CD8-positive, alpha-beta memory T cell (primary cell): ENCODE measurements at regions not wholly inside any gene's neighbourhood (a gene's known extent, or its start where the extent isn't known, plus 50 kb on each side); places are given as distances from the start of the nearest gene placed in this dataset.
A peak's percentile ranks its signal among the peaks of the same experiment; 100 is the strongest.

Source experiments
- CTCF ChIA-PET: fragments of 350-600 bp; sonication (Branson Sonifier 250); formaldehyde crosslinking; loops from one replicate; lab custom pipeline; 2021; ENCODE audit warnings: antibody characterized with exemption; lab: Charles Lee
- POLR2A ChIA-PET: fragments of 350-600 bp; sonication (Branson Sonifier 250); formaldehyde crosslinking; loops from one replicate; lab custom pipeline; 2021; ENCODE audit warnings: antibody characterized with exemption; lab: Charles Lee
- DNase-seq, 5 donors: peaks; one replicate each; pipeline versions ENCODE4 v3.0.0 to v3.0.0-alpha.2; 2020 to 2022; ENCODE audit warnings: mixed read lengths in 1 of 5
- H3K27ac ChIP-seq: one replicate; pipeline ENCODE4 v1.7.0; 2013; ENCODE audit warnings: low read depth, mild to moderate bottlenecking, low read length, moderate library complexity
- H3K27me3 ChIP-seq: 2 replicates; pipeline ENCODE4 v1.7.0; 2013; ENCODE audit warnings: low read length, mild to moderate bottlenecking; ENCODE audit not compliant: insufficient read depth, poor library complexity, severe bottlenecking
- H3K36me3 ChIP-seq: 2 replicates; pipeline ENCODE4 v1.7.0; 2013; ENCODE audit warnings: mild to moderate bottlenecking, low read length, moderate library complexity; ENCODE audit not compliant: insufficient read depth
- H3K4me1 ChIP-seq: 2 replicates; pipeline ENCODE4 v1.7.0; 2013; ENCODE audit warnings: mild to moderate bottlenecking, low read length, moderate library complexity; ENCODE audit not compliant: insufficient read depth
- H3K4me3 ChIP-seq: 2 replicates; pipeline ENCODE4 v1.7.0; 2013; ENCODE audit warnings: mild to moderate bottlenecking, low read length
- H3K9me3 ChIP-seq: 2 replicates; pipeline ENCODE4 v1.7.0; 2013; ENCODE audit warnings: mild to moderate bottlenecking, low read length
- H3K27ac Mint-ChIP-seq, 8 donors: one replicate each; pipeline ENCODE4 v1.8.0; 2020 to 2021; ENCODE audit warnings: mixed read lengths in 8 of 8, mild to moderate bottlenecking in 6 of 8, inconsistent platforms in 3 of 8, moderate library complexity in 3 of 8
- H3K27me3 Mint-ChIP-seq, 2 donors: one replicate each; pipeline ENCODE4 v1.8.0; 2020 to 2021; ENCODE audit warnings: mixed read lengths in 2 of 2, mild to moderate bottlenecking in 1 of 2, moderate library complexity in 1 of 2
- H3K36me3 Mint-ChIP-seq, 3 donors: one replicate each; pipeline ENCODE4 v1.8.0; 2020 to 2021; ENCODE audit warnings: mixed read lengths in 3 of 3, inconsistent platforms in 1 of 3, mild to moderate bottlenecking in 1 of 3
- H3K4me1 Mint-ChIP-seq, 3 donors: one replicate each; pipeline ENCODE4 v1.8.0; 2020 to 2021; ENCODE audit warnings: mixed read lengths in 3 of 3, inconsistent platforms in 1 of 3, mild to moderate bottlenecking in 1 of 3
- H3K4me3 Mint-ChIP-seq, 7 donors: one replicate each; pipeline ENCODE4 v1.8.0; 2020 to 2021; ENCODE audit warnings: mixed read lengths in 7 of 7, mild to moderate bottlenecking in 6 of 7, moderate library complexity in 4 of 7, inconsistent platforms in 2 of 7
- H3K9me3 Mint-ChIP-seq, 5 donors: one replicate each; pipeline ENCODE4 v1.8.0; 2020 to 2022; ENCODE audit warnings: mixed read lengths in 5 of 5, mild to moderate bottlenecking in 3 of 5, moderate library complexity in 2 of 5, inconsistent platforms in 1 of 5

GRCh38 chr6:165849534-165850430 is 186.7 kb upstream of the PDE10A start:
- peaks cover 11 to 12% (median 12%) of the 10 kb centered on the region in 3 donors for H3K4me1 Mint-ChIP-seq
- CTCF ChIA-PET = interaction anchor here (0.9 to 1.3 kb wide), 3 partner anchors 9 to 15 kb away, joined by 4 to 7 read pairs (median 5); no protein-coding TSS in a partner anchor
- Histone ChIP-seq H3K27me3 (peaks cover 6% of the 10 kb centered on the region), H3K36me3 (no peaks in the 10 kb centered on the region), H3K4me1 (peaks cover 7% of the 10 kb centered on the region), H3K27ac (no peak overlapping the region), H3K9me3 (no peaks in the 10 kb centered on the region), H3K4me3 (no peak overlapping the region)
- H3K27me3 Mint-ChIP-seq = peaks cover 21 to 73% of the 10 kb centered on the region in 2 donors
- H3K9me3 Mint-ChIP-seq = peaks cover 0 to 1% (median 0%) of the 10 kb centered on the region in 5 donors
- no peak for DNase-seq
- H3K27ac Mint-ChIP-seq = no peak overlapping the region
- no peaks in the 10 kb centered on the region for H3K36me3 Mint-ChIP-seq
- H3K4me3 Mint-ChIP-seq = peak overlapping the region in 2 of 7 donors; percentile 52 to 65
- POLR2A ChIA-PET = no interaction called here

DNA sequence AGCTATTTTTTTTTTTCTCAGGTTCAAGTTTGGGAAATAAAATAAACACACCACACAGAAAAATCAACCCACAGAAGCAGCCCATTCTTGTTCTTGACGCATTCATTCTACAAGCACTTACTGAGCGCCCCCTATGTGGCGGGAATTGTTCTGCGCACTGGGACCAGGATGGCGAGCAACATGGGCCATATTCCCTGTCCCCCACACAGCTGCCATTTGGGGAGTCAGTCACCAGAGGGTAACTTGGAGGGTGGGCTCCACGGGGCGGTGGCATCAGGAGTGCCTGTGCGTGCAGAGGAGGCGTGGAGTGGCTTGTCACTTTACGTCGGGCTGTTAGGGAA is 185.0 kb upstream of the PDE10A start:
- no peaks in the 10 kb centered on the region for H3K36me3 Mint-ChIP-seq
- Histone ChIP-seq H3K36me3 (no peaks in the 10 kb centered on the region), H3K27me3 (peaks cover 6% of the 10 kb centered on the region), H3K27ac (no peak overlapping the region), H3K9me3 (no peaks in the 10 kb centered on the region), H3K4me3 (no peak overlapping the region), H3K4me1 (peaks cover 7% of the 10 kb centered on the region)
- peaks cover 11 to 12% (median 12%) of the 10 kb centered on the region in 3 donors for H3K4me1 Mint-ChIP-seq
- H3K4me3 Mint-ChIP-seq = no peak overlapping the region
- H3K27ac Mint-ChIP-seq = no peak overlapping the region
- POLR2A ChIA-PET = no interaction called here
- no peak for DNase-seq
- peaks cover 0 to 1% (median 0%) of the 10 kb centered on the region in 5 donors for H3K9me3 Mint-ChIP-seq
- CTCF ChIA-PET = no interaction called here
- peaks cover 21 to 75% of the 10 kb centered on the region in 2 donors for H3K27me3 Mint-ChIP-seq

DNA sequence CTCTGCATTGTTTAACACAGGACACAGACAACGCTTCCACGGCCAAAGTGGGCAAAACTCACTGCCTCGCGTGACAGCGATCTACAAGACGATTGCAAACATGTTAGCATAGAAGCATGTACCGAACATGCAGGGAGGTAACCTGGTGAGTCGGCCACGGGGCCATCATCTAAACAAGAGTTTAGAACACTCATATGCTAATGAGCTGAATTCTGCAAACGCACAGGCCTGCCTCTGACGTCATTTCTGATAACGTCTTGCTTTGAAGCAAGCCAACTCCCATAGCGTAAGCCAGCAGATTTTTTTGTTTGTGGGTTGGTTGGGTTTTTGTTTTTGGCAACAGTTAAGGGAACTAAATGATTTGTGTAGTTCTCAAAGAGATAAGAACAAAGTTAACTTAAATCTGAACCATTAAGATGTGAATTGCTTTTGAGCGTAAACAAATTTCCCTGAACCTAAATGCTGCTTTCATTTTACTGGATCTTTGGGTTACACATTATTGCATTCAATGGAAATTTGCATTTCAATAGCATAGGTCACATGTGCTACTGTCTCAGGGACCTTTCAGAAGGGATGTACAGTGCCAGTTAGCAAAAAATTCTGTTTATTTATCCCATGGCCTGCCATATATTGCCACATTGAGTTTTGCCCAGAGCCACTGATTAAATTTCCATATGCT is 184.5 kb upstream of the PDE10A start:
- Mint-ChIP-seq H3K4me3 (no peak overlapping the region), H3K9me3 (peaks cover 0 to 1% (median 0%) of the 10 kb centered on the region in 5 donors), H3K4me1 (peaks cover 11 to 12% (median 12%) of the 10 kb centered on the region in 3 donors), H3K27ac (no peak overlapping the region), H3K36me3 (no peaks in the 10 kb centered on the region), H3K27me3 (peaks cover 24 to 75% of the 10 kb centered on the region in 2 donors)
- H3K4me1 ChIP-seq = peaks cover 7% of the 10 kb centered on the region
- POLR2A ChIA-PET = no interaction called here
- H3K36me3 ChIP-seq = no peaks in the 10 kb centered on the region
- DNase-seq = peak in 1 of 5 donors; percentile 6
- no peaks in the 10 kb centered on the region for H3K9me3 ChIP-seq
- H3K4me3 ChIP-seq = no peak overlapping the region
- H3K27ac ChIP-seq = no peak overlapping the region
- CTCF ChIA-PET = no interaction called here
- H3K27me3 ChIP-seq = peaks cover 7% of the 10 kb centered on the region

DNA sequence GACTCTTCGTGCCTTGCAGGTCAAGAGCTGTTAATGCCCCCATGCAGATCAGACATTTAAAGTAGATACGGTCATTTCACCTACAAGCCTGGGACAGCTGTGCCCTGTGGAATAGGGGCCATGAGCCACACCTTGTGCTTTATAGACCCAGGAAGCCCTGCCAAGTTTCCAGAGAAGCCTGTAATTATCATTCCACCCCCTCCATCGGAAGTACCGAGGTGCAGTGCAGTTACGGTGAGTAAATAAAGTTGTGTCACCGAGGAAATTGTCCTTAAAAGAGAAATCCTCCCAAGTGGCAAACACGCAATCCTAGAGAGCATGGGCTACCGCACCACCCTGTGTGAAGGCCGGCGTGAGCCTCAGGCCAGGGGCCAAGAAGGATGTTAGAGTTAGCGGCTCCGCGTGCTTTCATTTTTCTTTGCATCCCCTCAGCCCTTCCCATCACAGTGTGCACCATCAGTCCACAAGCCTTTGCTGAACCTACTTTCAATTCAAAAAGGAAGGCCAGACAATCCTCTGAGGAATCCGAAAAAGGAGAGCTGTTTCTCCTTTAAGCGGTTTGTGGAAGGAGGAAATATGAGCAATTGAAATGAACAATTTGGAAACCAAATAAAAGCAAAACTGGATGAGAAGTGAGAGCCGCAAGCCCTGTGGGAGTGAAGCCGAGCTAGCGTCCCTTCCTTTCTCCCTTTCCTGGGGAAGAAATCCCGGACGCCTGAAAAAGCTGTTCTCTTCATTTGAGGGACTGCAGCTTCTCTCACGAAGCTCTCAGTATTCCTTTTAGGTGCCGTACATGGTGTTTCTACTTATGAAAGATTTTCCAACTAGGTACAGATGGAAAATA is 183.3 kb upstream of the PDE10A start:
- H3K4me1 Mint-ChIP-seq = peaks cover 11 to 12% (median 12%) of the 10 kb centered on the region in 3 donors
- Histone ChIP-seq H3K4me3 (no peak overlapping the region), H3K9me3 (no peaks in the 10 kb centered on the region), H3K36me3 (no peaks in the 10 kb centered on the region), H3K27ac (no peak overlapping the region), H3K27me3 (peaks cover 11% of the 10 kb centered on the region), H3K4me1 (peaks cover 7% of the 10 kb centered on the region)
- no peak overlapping the region for H3K4me3 Mint-ChIP-seq
- H3K27me3 Mint-ChIP-seq = peaks cover 27 to 68% of the 10 kb centered on the region in 2 donors
- no peak overlapping the region for H3K27ac Mint-ChIP-seq
- CTCF ChIA-PET = no interaction called here
- DNase-seq = no peak
- H3K9me3 Mint-ChIP-seq = peaks cover 0 to 1% (median 0%) of the 10 kb centered on the region in 5 donors
- POLR2A ChIA-PET = no interaction called here
- no peaks in the 10 kb centered on the region for H3K36me3 Mint-ChIP-seq

GRCh38 chr6:165845493-165845892 is 182.5 kb upstream of the PDE10A start:
- ChIA-PET POLR2A (no interaction called here), CTCF (no interaction called here)
- Histone ChIP-seq H3K4me1 (peaks cover 7% of the 10 kb centered on the region), H3K4me3 (no peak overlapping the region), H3K27me3 (peaks cover 11% of the 10 kb centered on the region), H3K36me3 (no peaks in the 10 kb centered on the region), H3K9me3 (no peaks in the 10 kb centered on the region), H3K27ac (no peak overlapping the region)
- Mint-ChIP-seq H3K27me3 (peaks cover 26 to 63% of the 10 kb centered on the region in 2 donors), H3K36me3 (no peaks in the 10 kb centered on the region), H3K4me3 (no peak overlapping the region), H3K9me3 (peaks cover 0 to 1% (median 0%) of the 10 kb centered on the region in 5 donors), H3K27ac (peak overlapping the region in 1 of 8 donors; percentile 15), H3K4me1 (peaks cover 11 to 12% (median 12%) of the 10 kb centered on the region in 3 donors)
- DNase-seq = no peak

DNA sequence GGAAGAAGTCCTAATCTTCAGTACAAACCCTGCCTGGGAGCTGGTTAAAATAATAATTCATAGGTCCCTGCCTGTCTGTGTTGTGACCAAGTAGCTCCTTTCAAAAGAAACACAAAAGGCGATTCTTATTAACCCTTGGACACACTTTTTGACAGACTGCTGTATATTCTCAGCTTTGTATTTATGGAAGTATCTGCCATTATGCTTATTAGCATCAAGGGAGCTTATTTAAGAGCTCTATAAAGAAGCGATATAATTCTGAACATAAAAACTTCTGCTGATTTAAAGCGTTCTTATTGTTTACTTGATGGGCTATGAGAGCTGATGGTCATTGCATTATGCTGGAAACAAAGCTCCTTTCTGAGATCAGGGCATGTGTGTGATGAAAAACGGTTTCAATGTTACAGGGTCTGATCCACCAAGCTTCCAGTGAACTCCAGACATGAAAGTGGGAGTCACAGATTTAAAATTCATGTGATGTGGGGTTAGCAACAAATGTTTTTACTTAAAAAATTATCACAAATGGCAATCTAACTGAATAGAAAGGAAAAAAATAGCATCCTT is 181.8 kb upstream of the PDE10A start:
- H3K36me3 Mint-ChIP-seq = no peaks in the 10 kb centered on the region
- Histone ChIP-seq H3K4me1 (peaks cover 3% of the 10 kb centered on the region), H3K36me3 (no peaks in the 10 kb centered on the region), H3K27ac (no peak overlapping the region), H3K27me3 (peaks cover 6% of the 10 kb centered on the region), H3K9me3 (no peaks in the 10 kb centered on the region), H3K4me3 (no peak overlapping the region)
- POLR2A ChIA-PET = no interaction called here
- H3K4me1 Mint-ChIP-seq = peaks cover 6 to 8% (median 7%) of the 10 kb centered on the region in 3 donors
- peaks cover 27 to 60% of the 10 kb centered on the region in 2 donors for H3K27me3 Mint-ChIP-seq
- H3K4me3 Mint-ChIP-seq = no peak overlapping the region
- CTCF ChIA-PET = no interaction called here
- peak overlapping the region in 1 of 8 donors; percentile 15 for H3K27ac Mint-ChIP-seq
- DNase-seq = no peak
- peaks cover 0 to 1% (median 0%) of the 10 kb centered on the region in 5 donors for H3K9me3 Mint-ChIP-seq

DNA sequence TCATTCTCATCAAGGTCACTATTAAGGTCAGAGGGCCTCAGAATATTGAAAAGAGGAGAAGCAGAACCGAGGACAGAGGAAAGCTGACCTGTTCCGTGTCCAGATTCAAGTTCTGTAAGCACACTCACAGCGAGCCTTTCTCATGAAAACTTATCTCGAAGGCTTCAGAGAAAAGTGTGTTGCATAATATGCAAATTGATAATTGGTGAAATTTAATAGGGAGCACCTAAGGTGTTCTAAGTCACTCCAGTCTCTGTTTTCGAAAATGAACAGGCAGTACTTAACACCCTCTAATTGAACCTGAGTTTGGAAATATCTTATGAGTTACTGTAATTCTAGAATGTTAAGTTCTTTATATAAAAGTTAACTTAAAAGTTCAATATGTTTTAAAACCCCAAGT is 181.2 kb upstream of the PDE10A start:
- Histone ChIP-seq H3K27me3 (peaks cover 4% of the 10 kb centered on the region), H3K36me3 (no peaks in the 10 kb centered on the region), H3K9me3 (no peaks in the 10 kb centered on the region), H3K4me3 (no peak overlapping the region), H3K27ac (no peak overlapping the region), H3K4me1 (no peaks in the 10 kb centered on the region)
- Mint-ChIP-seq H3K9me3 (peaks cover 0 to 1% (median 0%) of the 10 kb centered on the region in 5 donors), H3K4me1 (peaks cover 0 to 4% (median under 1%) of the 10 kb centered on the region in 3 donors), H3K4me3 (no peak overlapping the region), H3K36me3 (no peaks in the 10 kb centered on the region), H3K27ac (no peak overlapping the region), H3K27me3 (peaks cover 31 to 53% of the 10 kb centered on the region in 2 donors)
- DNase-seq = no peak
- ChIA-PET CTCF (no interaction called here), POLR2A (no interaction called here)
